Posterior vena cava (tissue), 2 donors: ENCODE measurements at regions not wholly inside any gene's neighbourhood (a gene's known extent, or its start where the extent isn't known, plus 50 kb on each side); places are given as distances from the start of the nearest gene placed in this dataset.
"Not testable (repeated sequence)": the region's sequence is repeated elsewhere in the genome, so short reads cannot be mapped to it uniquely, and the experiment has no call there.

ENCODE experiments used
- DNase-seq: peaks from one replicate; pipeline ENCODE4 v3.0.0-alpha.2; 2020; ENCODE audit warnings: low spot score
- intact Hi-C, 2 donors: fragments of 100-400 bp; cut with DNase I; formaldehyde crosslinking; loops; one replicate each; pipeline versions ENCODE4 v1.14.1 to v1.14.2; 2022 to 2023
- donor health status: DM: yes; HTN: yes; CAD: no.
- donor health status: DM: yes; HTN: yes; CAD: no.

DNA sequence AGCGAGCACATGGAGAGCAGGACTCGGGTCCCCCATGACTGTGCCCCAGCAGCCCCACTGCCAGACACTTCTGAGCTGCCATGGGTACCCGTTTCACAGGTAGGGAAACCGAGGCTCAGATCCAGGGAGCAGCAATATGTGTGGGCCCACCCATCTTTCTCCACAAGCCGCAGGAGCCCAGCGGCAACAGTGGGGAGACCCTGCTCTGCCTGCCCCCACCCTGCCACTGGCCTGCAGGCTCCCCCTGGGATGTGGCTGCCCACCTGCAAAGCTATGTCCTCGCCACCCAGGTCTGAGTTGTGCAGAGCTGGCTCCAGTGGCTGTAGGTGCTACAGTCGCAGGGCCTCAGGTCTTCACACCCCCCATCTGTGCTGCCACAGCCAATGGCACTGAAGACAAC is 50.6 kb upstream of the C1QTNF9B start:
- DNase-seq: no peak
- intact Hi-C loops: no loop called here

DNA sequence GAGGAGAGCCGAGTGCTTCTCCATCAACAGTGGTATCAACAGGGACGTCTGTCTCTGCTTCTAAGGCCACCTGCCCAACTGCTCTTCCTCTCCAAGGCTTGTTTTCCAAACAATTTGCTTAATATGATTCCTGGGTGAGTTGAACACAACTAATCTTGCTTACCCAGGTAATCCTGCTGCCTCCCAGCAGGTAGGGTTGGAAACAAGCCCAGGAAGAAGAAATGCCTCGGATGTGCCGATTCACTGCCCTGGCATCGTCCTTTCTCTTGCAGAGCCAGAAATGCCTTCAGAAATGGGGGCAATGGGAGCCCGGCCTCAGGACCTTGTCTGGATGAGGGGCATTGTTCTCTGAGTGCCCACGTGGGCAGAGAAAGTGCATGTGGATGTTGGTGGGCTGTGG is 51.9 kb upstream of the C1QTNF9B start:
- no peak for DNase-seq
- intact Hi-C loops: no loop called here

DNA sequence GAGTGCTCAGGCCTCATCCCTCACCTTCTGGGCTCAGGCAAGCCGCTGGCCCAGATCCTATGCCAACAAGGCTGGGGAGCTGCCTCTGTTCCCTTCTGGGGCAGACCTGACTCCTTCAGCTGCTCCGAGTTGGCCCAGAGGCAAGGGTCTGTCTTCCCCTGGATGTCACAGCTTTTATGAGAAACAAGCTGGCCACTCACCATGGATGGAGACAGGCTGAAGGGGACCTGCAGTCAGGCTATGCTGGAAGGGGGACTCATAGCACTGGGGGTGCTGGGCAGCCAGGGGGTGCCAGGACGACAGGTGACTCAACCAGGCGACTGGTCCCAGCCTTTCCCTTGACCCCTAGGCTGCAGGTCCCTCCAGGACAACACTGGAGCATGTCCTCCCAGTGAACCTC is 52.4 kb upstream of the C1QTNF9B start:
- no peak for DNase-seq
- intact Hi-C loops: no loop called here

DNA sequence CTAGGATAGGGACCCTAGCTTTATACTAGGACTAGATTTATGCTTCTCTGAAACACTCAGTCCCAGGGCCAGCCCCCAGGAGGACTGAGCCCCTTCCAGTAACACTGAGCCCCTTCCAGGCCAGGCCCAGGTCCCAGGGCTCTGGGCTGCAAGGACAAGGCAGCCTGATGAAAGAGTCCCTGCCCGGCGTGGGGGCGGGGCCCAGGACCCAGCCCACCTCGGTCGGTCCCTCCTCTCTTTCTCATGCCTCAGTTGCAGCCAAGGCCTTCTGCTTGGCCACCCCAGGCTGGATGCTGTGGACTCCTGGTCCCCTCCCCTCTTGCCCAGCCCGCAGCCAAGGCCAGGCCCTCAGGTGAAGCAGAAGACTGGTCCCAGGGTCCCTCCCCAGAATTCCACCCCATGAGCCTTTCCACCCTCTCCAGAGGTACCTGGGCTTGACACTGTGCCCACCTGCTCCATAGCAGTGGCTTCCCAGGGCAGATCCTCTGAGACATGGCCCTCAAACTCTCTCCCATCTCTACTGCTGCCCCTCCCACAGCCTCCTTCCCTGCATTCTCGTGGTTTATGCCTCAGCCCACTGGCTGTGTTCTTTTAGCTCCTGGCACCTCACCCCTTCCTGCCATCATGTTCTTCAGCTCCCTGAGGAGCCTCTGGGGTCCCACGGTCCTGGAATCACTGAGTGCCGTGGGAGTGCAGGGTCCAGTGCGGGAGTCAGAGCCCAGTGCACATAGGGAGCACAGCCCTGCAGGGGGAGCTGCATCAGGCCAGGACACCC is 53.6 kb upstream of the C1QTNF9B start:
- intact Hi-C loops: no loop called here
- DNase-seq: no peak

DNA sequence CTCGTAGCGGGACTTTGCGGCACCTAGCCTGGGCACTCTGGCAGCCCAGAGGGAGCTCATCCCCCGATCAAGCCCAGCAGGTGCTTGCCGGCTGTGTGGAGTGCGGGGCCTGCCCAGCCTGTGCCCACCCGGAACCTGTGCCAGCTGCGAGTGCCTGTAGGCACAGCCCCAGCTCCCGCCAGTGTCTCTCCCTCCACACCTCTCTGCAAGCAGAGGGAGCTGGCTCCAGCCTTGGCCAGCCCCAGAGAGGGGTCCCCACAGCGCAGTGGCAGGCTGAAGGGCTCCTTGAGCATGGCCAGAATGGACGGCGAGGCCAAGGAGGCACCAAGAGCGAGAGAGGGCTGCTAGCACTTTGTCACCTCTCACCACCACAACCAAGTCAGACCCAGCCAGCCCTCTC is 55.5 kb upstream of the C1QTNF9B start:
- intact Hi-C loops: no loop called here
- no peak for DNase-seq

DNA sequence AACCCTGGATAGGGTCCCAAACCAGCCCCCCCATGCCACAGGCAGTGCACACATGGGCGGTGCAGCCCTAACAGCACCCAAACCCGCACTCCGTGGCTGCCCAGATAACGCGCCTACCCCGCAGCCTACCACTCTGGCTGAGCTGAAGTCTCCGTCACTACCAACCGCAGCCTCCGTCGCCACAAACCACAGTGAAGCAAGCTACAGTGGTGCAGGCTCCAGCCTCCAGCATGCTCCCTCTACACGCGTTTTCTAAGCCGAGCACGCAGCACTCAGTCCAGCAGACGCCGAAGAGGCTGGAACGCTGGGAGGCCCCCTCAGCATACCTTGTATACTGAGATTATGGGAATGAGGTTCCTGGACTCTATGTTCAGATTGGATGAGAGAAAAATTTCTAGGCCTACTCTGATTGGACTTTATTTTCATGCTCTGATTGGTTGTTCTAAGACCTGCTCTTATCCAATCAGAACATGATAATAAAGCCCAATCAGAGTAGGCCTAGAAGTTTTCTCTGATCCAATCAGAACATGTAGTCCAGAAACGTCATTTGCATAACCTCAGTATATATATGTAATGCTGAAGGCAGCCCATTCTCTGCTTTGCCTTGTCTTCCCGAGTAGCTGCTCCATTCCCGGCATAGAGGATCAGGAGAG is 56.7 kb upstream of the C1QTNF9B start:
- intact Hi-C loops: no loop called here
- no peak for DNase-seq

DNA sequence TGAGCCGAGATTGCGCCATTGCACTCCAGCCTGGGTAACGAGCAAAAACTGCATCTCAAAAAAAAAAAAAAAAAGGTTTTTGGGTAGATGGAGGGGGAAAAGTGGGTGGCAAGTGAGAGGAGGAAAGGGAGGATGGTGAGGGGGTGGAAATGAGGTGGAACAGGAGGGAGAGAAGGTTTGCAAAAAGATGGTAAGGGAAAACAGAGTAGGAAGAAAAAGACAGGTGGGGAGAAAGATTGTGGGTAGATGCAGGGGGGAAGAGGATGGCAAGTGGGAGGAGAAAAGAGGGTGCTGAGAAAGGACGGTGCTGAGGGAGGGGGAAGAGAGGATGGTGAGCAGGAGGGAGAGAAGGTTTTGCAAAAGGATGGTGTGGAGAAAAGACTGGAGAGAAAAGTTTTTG is 57.8 kb upstream of the C1QTNF9B start:
- DNase-seq: no peak
- intact Hi-C loops: no loop called here

DNA sequence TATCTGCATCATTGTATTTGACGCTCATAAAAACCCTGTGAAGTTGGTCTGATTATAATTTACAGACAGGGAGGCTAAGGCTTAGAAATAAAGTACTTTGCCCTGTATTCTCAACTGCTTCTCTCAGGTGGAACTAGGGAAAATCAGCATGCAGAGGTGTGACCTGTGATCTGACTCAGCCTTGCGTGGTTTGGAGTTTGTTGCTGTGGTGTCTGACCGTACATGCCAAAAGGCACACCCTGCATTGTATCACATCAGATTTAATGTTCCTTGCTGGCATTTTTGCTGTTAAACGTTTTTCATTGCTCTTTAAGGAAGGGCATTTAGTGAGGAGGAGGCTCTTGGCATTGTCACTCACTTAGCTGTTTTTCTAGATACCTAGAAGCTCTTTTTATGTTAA is 58.8 kb upstream of the C1QTNF9B start:
- intact Hi-C loops: no loop called here
- no peak for DNase-seq

DNA sequence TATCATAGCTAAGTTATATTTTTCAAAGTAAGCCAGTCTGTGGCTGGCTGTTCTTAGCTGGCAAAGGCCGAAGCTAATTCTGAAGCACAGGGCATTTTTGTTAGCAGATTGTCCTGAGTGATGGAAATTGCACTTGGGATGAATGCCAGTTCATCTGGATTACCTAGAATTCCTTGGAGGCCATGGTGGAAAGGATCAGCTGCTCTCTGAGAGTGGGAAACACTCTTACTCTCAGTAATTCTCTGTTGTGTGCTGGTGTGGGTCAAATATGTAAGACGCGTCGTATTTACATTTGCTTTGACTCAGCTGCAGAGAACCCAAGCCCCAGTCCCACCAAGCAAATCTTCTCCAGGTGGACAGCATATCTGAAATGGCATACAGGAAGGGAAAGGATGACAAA is 60.7 kb upstream of the C1QTNF9B start:
- no peak for DNase-seq
- intact Hi-C loops: no loop called here

DNA sequence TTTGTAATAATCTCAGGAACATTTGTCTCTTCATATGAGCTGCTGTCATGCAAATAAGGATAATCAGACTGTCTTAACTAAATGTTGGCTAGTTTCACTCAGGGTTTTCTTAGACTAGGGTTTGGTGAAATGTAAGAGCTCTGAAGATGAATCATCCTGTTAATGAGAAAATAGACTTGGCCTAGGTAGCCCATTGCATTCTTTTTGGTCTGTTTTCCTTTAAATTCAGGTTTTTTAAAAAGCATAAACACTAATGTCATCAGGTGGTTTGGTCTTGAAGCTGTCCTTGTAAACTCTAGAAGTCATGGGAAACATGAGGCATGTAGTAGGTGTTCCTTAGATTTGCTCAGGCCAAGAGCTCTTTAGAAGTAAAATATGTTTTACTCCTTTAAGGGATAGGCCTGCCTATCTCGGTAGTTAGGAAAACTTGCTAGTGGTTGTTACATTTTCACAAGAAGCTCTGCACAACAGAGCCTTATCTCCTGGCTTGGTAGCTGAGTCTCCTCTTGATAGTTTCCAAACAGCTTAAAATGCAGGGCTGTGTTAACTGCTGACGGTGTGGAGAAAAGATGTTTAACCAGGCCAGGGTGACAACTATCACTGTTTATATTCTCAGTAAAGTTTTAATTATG is 62.0 kb upstream of the C1QTNF9B start:
- DNase-seq: no peak
- intact Hi-C loops: no loop called here

DNA sequence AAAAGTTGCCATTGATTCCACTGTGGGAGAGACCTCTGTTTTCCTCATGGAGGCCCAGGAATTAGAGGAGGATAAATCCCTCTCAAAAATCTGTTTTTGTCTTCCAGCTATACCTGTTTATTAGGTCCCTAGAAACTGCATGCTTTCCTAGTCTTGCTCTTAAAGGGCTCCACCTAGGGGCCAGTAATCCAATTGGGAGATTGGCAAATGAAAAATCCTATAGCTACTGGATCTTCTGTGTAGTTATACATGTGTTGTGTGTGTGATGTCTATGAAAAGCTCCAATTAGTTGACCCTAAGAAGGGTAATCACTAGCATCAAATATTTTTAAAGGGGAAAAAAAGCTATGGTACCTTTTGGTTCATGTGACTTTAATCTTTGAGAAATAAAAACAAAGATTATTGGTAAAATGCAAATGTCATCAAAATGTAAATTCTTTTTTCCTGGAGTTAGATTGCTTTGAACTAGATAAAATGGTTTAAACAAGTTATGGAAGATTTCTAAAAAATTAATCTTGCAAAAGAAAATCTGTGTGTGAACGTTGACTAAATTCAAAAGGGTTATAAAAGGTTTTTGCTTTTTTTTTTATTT is 63.4 kb upstream of the C1QTNF9B start:
- intact Hi-C loops: no loop called here

DNA sequence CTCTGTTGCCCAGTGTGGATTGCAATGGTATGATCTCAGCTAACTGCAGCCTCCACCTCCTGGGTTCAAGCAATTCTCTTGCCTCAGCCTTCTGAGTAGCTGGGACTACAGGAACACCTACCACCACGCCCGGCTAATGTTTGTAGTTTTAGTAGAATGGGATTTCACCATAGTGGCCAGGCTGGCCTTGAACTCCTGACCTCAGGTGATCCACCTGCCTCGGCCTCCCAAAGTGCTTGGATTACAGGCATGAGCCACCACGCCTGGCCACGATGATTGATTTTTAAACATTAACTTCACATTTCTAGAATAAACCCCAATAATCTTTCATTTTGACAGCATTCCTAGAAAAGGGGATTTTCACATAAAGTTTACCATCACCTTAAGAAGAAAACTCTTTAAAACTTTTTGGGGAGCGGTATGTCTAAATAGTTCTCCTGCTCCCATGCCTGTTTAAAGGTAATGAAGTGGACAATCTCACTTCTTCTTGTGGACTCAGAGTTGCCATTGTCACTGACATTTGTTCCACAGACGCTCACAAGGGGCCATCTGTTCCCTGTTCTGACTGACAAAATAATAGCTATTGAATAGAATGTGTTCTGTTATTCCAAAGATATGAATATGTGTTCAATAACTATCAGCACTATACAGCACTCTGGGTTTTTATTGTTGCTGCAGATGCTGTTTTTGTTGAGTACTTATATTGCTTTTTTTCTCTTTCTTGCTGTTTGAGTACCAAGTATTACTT is 66.1 kb upstream of the C1QTNF9B start:
- no peak for DNase-seq
- intact Hi-C loops: no loop called here

More for the DNA sequence above, 63.4 kb upstream of the C1QTNF9B start:
- DNase-seq: no peak

DNA sequence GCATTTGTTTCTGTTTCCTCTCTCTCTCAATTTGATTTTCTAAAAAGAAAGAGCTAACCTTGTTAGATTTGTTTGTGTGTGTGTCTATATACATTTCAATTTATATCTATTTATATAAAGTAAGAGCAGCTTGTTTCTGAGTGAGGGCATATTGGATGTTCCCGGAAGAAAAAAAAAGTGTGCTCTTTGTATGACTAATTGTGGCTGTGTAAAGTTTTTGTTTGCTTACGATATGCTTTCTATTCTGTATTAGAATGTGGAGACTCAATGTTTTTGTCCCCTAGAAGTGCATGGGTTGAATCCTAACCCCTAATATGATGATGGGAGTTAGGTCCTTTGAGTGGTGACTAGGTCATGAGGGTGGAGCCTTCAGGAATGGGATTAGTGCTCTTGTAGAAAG is 66.6 kb upstream of the C1QTNF9B start:
- intact Hi-C loops: no loop called here
- no peak for DNase-seq

DNA sequence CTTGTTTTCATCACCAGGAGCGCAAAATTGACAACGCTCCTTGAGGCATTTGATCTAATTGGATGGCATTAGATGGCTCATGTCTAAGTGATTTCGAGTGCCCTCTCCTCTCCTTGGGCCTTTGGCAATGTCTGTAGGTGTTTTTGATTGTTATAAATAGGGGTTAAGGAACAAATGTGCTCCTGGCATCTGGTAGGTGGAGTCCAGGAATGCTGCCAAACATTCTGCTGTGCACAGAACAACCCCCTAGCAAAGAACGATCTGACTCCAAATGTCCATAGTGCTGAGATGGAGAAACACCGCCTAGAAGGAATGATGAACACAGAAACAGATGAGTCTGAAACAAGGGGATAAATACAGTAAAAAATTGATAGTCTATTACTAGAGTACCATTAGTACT is 68.0 kb upstream of the C1QTNF9B start:
- intact Hi-C loops: no loop called here
- no peak for DNase-seq

DNA sequence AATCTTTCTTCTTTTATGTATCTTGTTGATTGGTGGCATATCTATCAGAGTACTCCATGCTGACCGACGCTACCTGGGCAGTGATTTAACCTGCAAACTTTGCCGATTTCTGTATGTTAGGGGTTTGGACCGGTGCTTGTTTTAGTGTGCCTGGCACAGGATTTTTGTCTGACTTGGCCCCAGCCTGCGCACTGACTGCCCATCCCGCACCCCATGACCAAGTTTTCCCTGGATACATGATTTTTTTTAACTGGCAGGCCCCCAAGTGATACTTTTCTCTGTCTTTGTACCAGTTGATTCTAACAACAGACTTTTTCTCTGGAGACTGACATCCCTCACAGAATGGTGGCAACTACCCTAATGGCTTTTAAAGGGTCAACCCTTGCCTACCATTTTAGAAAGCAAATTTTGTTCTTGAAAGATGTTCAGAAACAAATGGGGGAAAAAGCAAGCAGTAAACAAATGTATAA is 69.0 kb upstream of the C1QTNF9B start:
- no peak for DNase-seq
- intact Hi-C loops: no loop called here

DNA sequence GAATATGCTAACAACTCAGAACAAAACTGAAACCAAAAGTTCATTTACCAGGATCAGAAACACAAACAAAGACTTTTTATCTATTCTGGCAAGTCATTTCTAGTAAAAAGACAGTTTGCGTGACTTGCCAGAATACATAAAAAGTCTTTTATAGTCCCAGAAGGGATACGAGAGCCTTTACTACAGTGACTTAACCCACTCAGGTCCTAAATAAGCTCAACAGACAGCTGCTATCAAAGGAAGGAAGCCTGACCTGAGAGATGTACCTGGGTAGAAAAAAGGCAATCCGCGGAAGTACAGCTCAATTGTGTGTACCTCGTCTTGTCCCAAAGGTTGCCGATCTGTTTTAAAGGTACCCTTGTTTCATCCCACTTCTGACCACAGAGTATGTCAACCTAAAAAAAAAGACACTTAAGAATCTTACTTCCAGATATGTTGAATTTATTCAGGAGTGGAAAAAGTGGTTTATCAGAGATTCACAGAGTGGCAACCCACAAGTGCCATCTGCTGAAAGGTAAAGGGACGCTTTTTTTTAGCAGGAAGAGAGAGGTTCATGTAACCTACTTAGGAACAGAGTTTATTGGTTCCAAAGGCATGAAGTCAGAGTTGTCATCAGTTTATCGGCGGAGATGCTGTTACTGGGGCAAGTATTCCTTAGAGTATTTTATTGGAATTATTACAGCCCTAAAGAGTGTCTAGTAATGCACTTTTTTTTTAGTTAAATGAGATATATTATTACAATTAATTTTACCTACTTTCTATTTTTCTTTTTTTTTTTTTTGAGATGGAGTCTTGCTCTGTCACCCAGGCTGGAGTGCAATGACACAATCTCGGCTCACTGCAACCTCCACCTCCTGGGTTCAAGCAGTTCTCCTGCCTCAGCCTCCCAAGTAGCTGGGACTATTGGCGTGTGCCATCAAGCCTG is 69.7 kb upstream of the C1QTNF9B start:
- intact Hi-C loops: no loop called here
- DNase-seq: no peak

DNA sequence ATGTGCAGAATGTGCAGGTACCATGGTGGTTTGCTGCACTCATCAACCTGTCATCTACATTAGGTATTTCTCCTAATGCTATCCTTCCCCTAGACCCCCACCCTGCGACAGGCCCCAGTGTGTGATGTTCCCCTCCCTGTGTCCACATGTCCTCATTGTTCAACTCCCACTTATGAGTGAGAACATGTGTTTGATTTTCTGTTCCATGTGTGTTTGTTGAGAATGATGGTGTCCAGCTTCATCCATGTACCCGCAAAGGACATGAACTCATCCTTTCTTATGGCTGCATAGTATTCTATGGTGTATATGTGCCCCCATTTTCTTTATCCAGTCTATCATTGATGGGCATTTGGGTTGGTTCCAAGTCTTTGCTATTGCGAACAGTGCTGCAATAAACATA is 70.5 kb upstream of the C1QTNF9B start:
- DNase-seq, intact Hi-C loops: not testable (repeated sequence)

DNA sequence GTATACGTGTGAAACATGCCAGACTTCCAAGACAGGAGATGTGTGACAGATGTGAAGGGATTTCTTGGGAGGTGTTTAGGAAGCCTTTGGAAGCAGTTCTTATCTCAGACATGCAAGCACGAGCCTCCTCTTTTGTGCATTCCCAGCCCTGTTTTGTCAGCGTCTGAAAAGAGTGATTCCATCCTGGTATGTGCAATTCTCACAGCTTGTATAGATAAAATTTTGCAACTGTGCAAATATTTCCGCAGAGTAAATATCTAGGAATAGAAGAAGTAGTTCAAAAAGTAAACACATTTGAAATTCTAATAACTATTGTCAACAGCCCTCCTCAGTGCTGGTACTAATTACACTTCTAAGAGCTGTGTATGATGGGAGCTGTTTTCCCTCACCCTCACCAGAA is 72.3 kb upstream of the C1QTNF9B start:
- intact Hi-C loops: no loop called here
- DNase-seq: no peak
